GM13976 (cell line): ENCODE measurements at regions not wholly inside any gene's neighbourhood (a gene's known extent, or its start where the extent isn't known, plus 50 kb on each side); places are given as distances from the start of the nearest gene placed in this dataset.

ENCODE experiments used
- DNase-seq: peaks from one replicate; pipeline ENCODE4 v3.0.0; 2012; ENCODE audit warnings: low spot score
- CTCF ChIP-seq: IDR thresholded peaks from 2 replicates; pipeline ENCODE4 v1.5.1; 2012; ENCODE audit warnings: borderline replicate concordance, mild to moderate bottlenecking; ENCODE audit not compliant: insufficient read depth; ENCODE audit errors: extremely low read depth, missing control alignments, control extremely low read depth
- in situ Hi-C: fragments of 300-500 bp; cut with MboI; formaldehyde crosslinking; loops from one replicate; pipeline ENCODE4 v1.12.0; 2022; ENCODE audit warnings: low sequenced_read_pairs, mixed read lengths, inconsistent platforms; ENCODE audit not compliant: unreplicated experiment

- DNase-seq, result no peak
- in situ Hi-C loops, result no loop called here
- TF ChIP-seq CTCF, result no peak
These were observed 442.0 kb downstream of the EIPR1 start for GRCh38 chr2:2935445-2936149.

GRCh38 chr2:2933426-2933825 is 444.2 kb downstream of the EIPR1 start:
- in situ Hi-C loops, result no loop called here
- no peak for TF ChIP-seq CTCF
- no peak for DNase-seq

GRCh38 chr2:2932692-2933305 is 444.8 kb downstream of the EIPR1 start:
- DNase-seq, result no peak
- no peak for TF ChIP-seq CTCF
- in situ Hi-C loops, result no loop called here

- TF ChIP-seq CTCF, result no peak
- in situ Hi-C loops, result no loop called here
- no peak for DNase-seq
These were observed 445.4 kb downstream of the EIPR1 start for GRCh38 chr2:2932189-2932588.

- no peak for DNase-seq
- TF ChIP-seq CTCF, result no peak
- in situ Hi-C loops, result no loop called here
These were observed 446.1 kb downstream of the EIPR1 start for GRCh38 chr2:2931318-2932075.

- in situ Hi-C loops, result no loop called here
- no peak for TF ChIP-seq CTCF
- no peak for DNase-seq
These were observed 446.8 kb downstream of the EIPR1 start for GRCh38 chr2:2930841-2931240.
